CD14-positive monocyte (primary cell): ENCODE measurements at regions not wholly inside any gene's neighbourhood (a gene's known extent, or its start where the extent isn't known, plus 50 kb on each side); places are given as distances from the start of the nearest gene placed in this dataset.

Source experiments
- DNase-seq, 3 donors: peaks; one replicate each; pipeline ENCODE4 v3.0.0-alpha.2; 2011 to 2022
- H2AFZ ChIP-seq: 2 replicates; pipeline ENCODE4 v1.6.0; 2012; ENCODE audit warnings: mild to moderate bottlenecking, low read depth, low read length, inconsistent platforms; ENCODE audit not compliant: insufficient read depth, poor library complexity, severe bottlenecking
- H3K27ac ChIP-seq, 2 donors: 1 replicate in 1 of 2; 2 replicates in 1 of 2; pipeline ENCODE4 v1.5.1; 2012 to 2013; ENCODE audit warnings: low read length in 2 of 2, control low read depth in 1 of 2, inconsistent platforms in 1 of 2, low read depth in 1 of 2, mild to moderate bottlenecking in 1 of 2
- H3K27me3 ChIP-seq, 2 donors: one replicate each; pipeline versions ENCODE4 v1.6.0 to v1.6.1; 2011 to 2013; ENCODE audit warnings: low read length in 2 of 2; ENCODE audit not compliant: control insufficient read depth in 2 of 2, insufficient read depth in 2 of 2
- H3K36me3 ChIP-seq, 2 donors: replicated peaks in 1 of 2; 1 replicate in 1 of 2; 2 replicates in 1 of 2; pipeline versions ENCODE4 v1.5.1 to v1.6.1; 2012 to 2013; ENCODE audit warnings: low read length in 2 of 2, control low read depth in 1 of 2, inconsistent platforms in 1 of 2, mild to moderate bottlenecking in 1 of 2; ENCODE audit not compliant: insufficient read depth in 2 of 2, control insufficient read depth in 1 of 2
- H3K4me1 ChIP-seq, 2 donors: 1 replicate in 1 of 2; 2 replicates in 1 of 2; pipeline versions ENCODE4 v1.5.1 to v1.6.1; 2012 to 2013; ENCODE audit warnings: low read length in 2 of 2, control low read depth in 1 of 2, inconsistent platforms in 1 of 2, mild to moderate bottlenecking in 1 of 2, moderate library complexity in 1 of 2; ENCODE audit not compliant: insufficient read depth in 2 of 2, control insufficient read depth in 1 of 2
- H3K4me2 ChIP-seq: replicated peaks from 2 replicates; pipeline ENCODE3; 2012; ENCODE audit warnings: low read length, moderate library complexity, mild to moderate bottlenecking; ENCODE audit not compliant: poor library complexity, severe bottlenecking; ENCODE audit errors: extremely low read depth
- H3K4me3 ChIP-seq, 3 experiments: fragments of 200-600 bp in 1 of 3; sonication (generic) in 1 of 3; replicated peaks in 1 of 3; 1 replicate in 2 of 3; 2 replicates in 1 of 3; pipeline ENCODE4 v1.5.1; 2011 to 2013; ENCODE audit warnings: low read length in 3 of 3, mild to moderate bottlenecking in 3 of 3, control low read depth in 2 of 3, low read depth in 2 of 3, inconsistent platforms in 1 of 3, moderate library complexity in 1 of 3
- H3K79me2 ChIP-seq: 2 replicates; pipeline ENCODE4 v1.6.0; 2012; ENCODE audit warnings: mild to moderate bottlenecking, control low read depth, inconsistent platforms, low read length, moderate library complexity; ENCODE audit not compliant: insufficient read depth
- H3K9ac ChIP-seq: 2 replicates; pipeline ENCODE4 v1.6.0; 2017; ENCODE audit warnings: low read length, mild to moderate bottlenecking; ENCODE audit not compliant: insufficient read depth, poor library complexity, severe bottlenecking
- H3K9me3 ChIP-seq, 2 donors: replicated peaks in 1 of 2; 1 replicate in 1 of 2; 2 replicates in 1 of 2; pipeline versions ENCODE4 v1.5.1 to v1.6.1; 2012 to 2013; ENCODE audit warnings: low read length in 2 of 2, control low read depth in 1 of 2; ENCODE audit not compliant: control insufficient read depth in 1 of 2, insufficient read depth in 1 of 2
- H4K20me1 ChIP-seq: 2 replicates; pipeline ENCODE4 v1.6.0; 2012; ENCODE audit warnings: mild to moderate bottlenecking, low read length, control low read depth, moderate library complexity; ENCODE audit not compliant: insufficient read depth
- H3K27ac Mint-ChIP-seq, 7 donors: one replicate each; pipeline ENCODE4 v1.8.0; 2020; ENCODE audit warnings: mild to moderate bottlenecking in 7 of 7, mixed read lengths in 7 of 7, moderate library complexity in 6 of 7, inconsistent platforms in 2 of 7
- H3K27me3 Mint-ChIP-seq, 3 donors: one replicate each; pipeline ENCODE4 v1.8.0; 2021 to 2022; ENCODE audit warnings: low read depth in 3 of 3, mild to moderate bottlenecking in 3 of 3, mixed read lengths in 3 of 3, moderate library complexity in 3 of 3, inconsistent platforms in 1 of 3
- H3K36me3 Mint-ChIP-seq, 2 donors: one replicate each; pipeline ENCODE4 v1.8.0; 2020; ENCODE audit warnings: mixed read lengths in 2 of 2, inconsistent platforms in 1 of 2, mild to moderate bottlenecking in 1 of 2
- H3K4me1 Mint-ChIP-seq: one replicate; pipeline ENCODE4 v1.8.0; 2020; ENCODE audit warnings: mild to moderate bottlenecking, mixed read lengths
- H3K4me3 Mint-ChIP-seq, 2 donors: one replicate each; pipeline ENCODE4 v1.8.0; 2020; ENCODE audit warnings: mild to moderate bottlenecking in 2 of 2, mixed read lengths in 2 of 2, moderate library complexity in 1 of 2
- H3K9me3 Mint-ChIP-seq, 7 donors: one replicate each; pipeline ENCODE4 v1.8.0; 2020 to 2022; ENCODE audit warnings: mixed read lengths in 7 of 7, mild to moderate bottlenecking in 6 of 7, moderate library complexity in 6 of 7, inconsistent platforms in 2 of 7
- CTCF ChIP-seq: fragments of 200-600 bp; IDR thresholded peaks from one replicate; pipeline ENCODE4 v1.8.0; 2022; ENCODE audit warnings: antibody characterized with exemption, mild to moderate bottlenecking
- WGBS: methylation state at CpG from one replicate; pipeline ENCODE4 v1.1.5; 2013; ENCODE audit warnings: missing lambda C conversion rate; ENCODE audit not compliant: insufficient coverage; 5-methylcytosine and 5-hydroxymethylcytosine counted together
- intact Hi-C, 2 donors: fragments of 100-400 bp; cut with micrococcal nuclease; formaldehyde crosslinking; loops; one replicate each; pipeline versions ENCODE4 v1.15.0 to v1.15.1; 2023

DNA sequence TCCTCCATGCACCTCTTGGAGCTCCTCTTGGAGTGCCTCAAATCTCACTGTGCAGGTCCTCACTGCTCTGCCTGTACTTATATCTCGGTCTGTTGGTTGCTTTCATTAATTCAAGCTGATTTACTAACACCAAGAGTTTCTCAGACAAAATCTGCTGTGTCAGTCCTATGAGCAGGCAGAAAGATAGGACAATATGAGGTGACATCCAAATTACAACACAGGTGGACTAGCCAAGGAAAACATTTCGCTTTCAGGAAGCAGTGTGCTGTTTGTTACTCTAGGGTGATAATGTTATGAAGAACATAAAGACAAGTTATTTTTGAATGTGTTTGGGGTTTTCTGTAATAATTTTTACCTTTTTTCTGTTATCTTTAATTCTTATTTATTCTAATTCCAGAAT lies 264.1 kb upstream of the ANKH start:
- Mint-ChIP-seq H3K4me3 (no peak overlapping the region), H3K27ac (no peak overlapping the region), H3K36me3 (no peaks in the 10 kb centered on the region), H3K9me3 (peaks cover 0 to 14% (median 6%) of the 10 kb centered on the region in 7 donors), H3K27me3 (no peaks in the 10 kb centered on the region), H3K4me1 (no peaks in the 10 kb centered on the region)
- peaks cover 14 to 15% of the 10 kb centered on the region in 2 donors for H3K9me3 ChIP-seq
- H3K27ac ChIP-seq = no peak overlapping the region
- no CpG with 5 or more reads among the region's 2 CpGs for WGBS
- no peaks in the 10 kb centered on the region for H3K79me2 ChIP-seq
- H3K4me1 ChIP-seq = no peaks in the 10 kb centered on the region
- no peak for DNase-seq
- H3K36me3 ChIP-seq = no peaks in the 10 kb centered on the region
- H2AFZ ChIP-seq = no peak overlapping the region
- H4K20me1 ChIP-seq = no peaks in the 10 kb centered on the region
- H3K4me3 ChIP-seq = no peak overlapping the region
- no peaks in the 10 kb centered on the region for H3K27me3 ChIP-seq
- intact Hi-C loops = no loop called here
- no peak for TF ChIP-seq CTCF
- no peak overlapping the region for H3K9ac ChIP-seq
- H3K4me2 ChIP-seq = no peak overlapping the region

DNA sequence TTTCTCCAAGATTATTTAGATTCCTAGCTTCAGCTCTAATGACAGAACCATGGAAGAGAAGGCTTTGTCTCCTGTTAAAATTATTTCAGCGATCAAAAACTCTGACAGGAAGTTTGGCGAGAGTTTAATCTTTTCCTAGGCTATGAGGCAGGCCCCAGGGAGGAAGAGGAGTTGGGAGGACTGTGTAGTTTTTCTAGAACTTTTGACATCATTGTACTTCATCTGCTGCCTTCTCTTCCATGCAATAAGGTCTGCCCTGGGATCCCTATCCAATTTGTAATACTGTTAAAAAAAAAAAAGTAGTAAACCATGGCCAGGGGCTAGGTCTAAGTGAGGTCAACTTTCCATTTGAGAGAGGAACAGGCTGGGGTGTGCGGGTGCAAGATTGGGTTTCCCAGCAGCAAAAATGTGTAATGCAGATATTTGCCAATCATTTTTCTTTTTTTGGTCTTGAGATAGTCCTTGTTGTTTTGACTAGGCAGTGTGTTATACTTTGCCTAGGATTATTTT lies 261.9 kb upstream of the ANKH start:
- no CpG with 5 or more reads among the region's 3 CpGs for WGBS
- no peak overlapping the region for H3K9ac ChIP-seq
- H3K9me3 ChIP-seq = peaks cover 14 to 15% of the 10 kb centered on the region in 2 donors
- no peaks in the 10 kb centered on the region for H3K27me3 ChIP-seq
- Mint-ChIP-seq H3K9me3 (peaks cover 0 to 15% (median 6%) of the 10 kb centered on the region in 7 donors), H3K27me3 (no peaks in the 10 kb centered on the region), H3K36me3 (no peaks in the 10 kb centered on the region), H3K4me1 (no peaks in the 10 kb centered on the region), H3K4me3 (no peak overlapping the region), H3K27ac (no peak overlapping the region)
- no peak overlapping the region for H2AFZ ChIP-seq
- no peaks in the 10 kb centered on the region for H3K36me3 ChIP-seq
- H4K20me1 ChIP-seq = no peaks in the 10 kb centered on the region
- TF ChIP-seq CTCF = no peak
- no peak overlapping the region for H3K4me3 ChIP-seq
- H3K4me1 ChIP-seq = no peaks in the 10 kb centered on the region
- no peak for DNase-seq
- no peak overlapping the region for H3K27ac ChIP-seq
- H3K4me2 ChIP-seq = no peak overlapping the region
- intact Hi-C loops = no loop called here
- H3K79me2 ChIP-seq = no peaks in the 10 kb centered on the region
